Lung (tissue), 11 donors: ENCODE measurements at regions not wholly inside any gene's neighbourhood (a gene's known extent, or its start where the extent isn't known, plus 50 kb on each side); places are given as distances from the start of the nearest gene placed in this dataset.

ENCODE experiments used
- ATAC-seq: fragments of 200-7000 bp; cut with Tn5 transposase; one replicate; pipeline ENCODE4 v1.9.1; 2020; ENCODE audit warnings: moderate number of reproducible peaks; ENCODE audit not compliant: insufficient read depth, low FRiP score
- DNase-seq, 3 donors: peaks; one replicate each; pipeline ENCODE4 v3.0.0-alpha.2; 2013 to 2017
- H3K27ac ChIP-seq, 2 donors: one replicate each; pipeline ENCODE4 v1.5.1; 2013; ENCODE audit warnings: mild to moderate bottlenecking in 2 of 2, moderate library complexity in 2 of 2, control low read depth in 1 of 2, inconsistent platforms in 1 of 2, low read depth in 1 of 2, low read length in 1 of 2
- H3K27me3 ChIP-seq, 3 donors: one replicate each; pipeline ENCODE4 v1.5.1; 2013; ENCODE audit warnings: low read length in 2 of 3; ENCODE audit not compliant: control insufficient read depth in 3 of 3, insufficient read depth in 3 of 3
- H3K36me3 ChIP-seq, 4 donors: one replicate each; pipeline ENCODE4 v1.5.1; 2013; ENCODE audit warnings: low read length in 4 of 4, mild to moderate bottlenecking in 1 of 4, moderate library complexity in 1 of 4; ENCODE audit not compliant: control insufficient read depth in 4 of 4, insufficient read depth in 4 of 4
- H3K4me1 ChIP-seq, 5 donors: one replicate each; pipeline ENCODE4 v1.5.1; 2013; ENCODE audit warnings: low read length in 5 of 5, mild to moderate bottlenecking in 2 of 5, moderate library complexity in 1 of 5; ENCODE audit not compliant: control insufficient read depth in 5 of 5, insufficient read depth in 5 of 5
- H3K4me3 ChIP-seq: one replicate; pipeline ENCODE4 v1.5.1; 2013; ENCODE audit warnings: mild to moderate bottlenecking, control low read depth, moderate library complexity
- H3K9ac ChIP-seq, 2 donors: one replicate each; pipeline ENCODE4 v1.5.1; 2013; ENCODE audit warnings: low read length in 2 of 2, control low read depth in 1 of 2; ENCODE audit not compliant: insufficient read depth in 1 of 2
- H3K9me3 ChIP-seq, 4 donors: one replicate each; pipeline ENCODE4 v1.5.1; 2013; ENCODE audit warnings: low read length in 3 of 4, mild to moderate bottlenecking in 1 of 4, moderate library complexity in 1 of 4; ENCODE audit not compliant: control insufficient read depth in 4 of 4, insufficient read depth in 3 of 4
- CTCF ChIP-seq: IDR thresholded peaks from 2 replicates; pipeline ENCODE4 v1.5.1; 2012; ENCODE audit warnings: mild to moderate bottlenecking; ENCODE audit errors: control extremely low read depth, extremely low read depth
- WGBS, 2 donors: extraction: QIAGEN DNeasy Blood & Tissue Kit; methylation state at CpG; one replicate each; pipeline ENCODE4 v1.1.7; 2013; 5-methylcytosine and 5-hydroxymethylcytosine counted together
- donor health status: control.
- donor health status: control.
- donor health status: Bipolar disorder and iron deficiency.
- donor health status: healthy.
- donor health status: DM: yes; HTN: yes; CAD: no.

DNA sequence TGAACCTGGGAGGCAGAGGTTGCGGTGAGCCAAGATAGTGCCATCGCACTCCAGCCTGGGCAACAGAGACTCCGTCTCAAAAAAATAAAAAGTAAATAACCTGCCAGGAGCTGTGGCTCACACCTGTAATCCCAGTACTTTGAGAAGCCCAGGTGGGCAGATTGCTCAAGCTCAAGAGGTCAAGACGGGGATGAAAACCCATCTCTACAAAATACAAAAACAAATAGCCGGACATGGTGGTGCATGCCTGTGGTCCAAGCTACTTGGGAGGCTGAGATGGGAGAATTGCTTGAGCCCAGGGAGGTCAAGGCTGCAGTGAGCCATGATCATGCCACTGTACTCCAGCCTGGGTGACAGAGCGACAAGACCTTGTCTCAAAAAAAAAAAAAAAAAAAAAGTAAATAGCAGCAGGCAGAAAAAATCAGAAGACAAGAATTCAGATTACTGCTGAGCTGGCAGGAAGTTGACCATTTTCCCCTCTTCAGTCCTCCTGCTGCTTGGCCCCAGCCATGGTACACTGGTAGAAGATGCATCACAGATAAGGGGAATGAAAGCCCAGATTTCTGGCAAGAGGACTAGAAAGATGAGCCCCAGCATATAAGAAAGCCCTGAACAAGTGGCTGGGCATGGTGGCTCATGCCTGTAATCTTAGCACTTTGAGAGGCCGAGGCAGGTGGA lies 97.6 kb downstream of the TOMM20 start:
- Histone ChIP-seq H3K27ac (no peak overlapping the region), H3K9me3 (no peaks in the 10 kb centered on the region), H3K4me1 (no peaks in the 10 kb centered on the region), H3K27me3 (no peaks in the 10 kb centered on the region), H3K4me3 (no peak overlapping the region), H3K9ac (no peak overlapping the region), H3K36me3 (no peaks in the 10 kb centered on the region)
- 90 to 96% methylated on average over 7 of the region's 7 CpGs for WGBS, 2 donors
- ATAC-seq (no peak), DNase-seq (no peak)
- no peak for TF ChIP-seq CTCF

DNA sequence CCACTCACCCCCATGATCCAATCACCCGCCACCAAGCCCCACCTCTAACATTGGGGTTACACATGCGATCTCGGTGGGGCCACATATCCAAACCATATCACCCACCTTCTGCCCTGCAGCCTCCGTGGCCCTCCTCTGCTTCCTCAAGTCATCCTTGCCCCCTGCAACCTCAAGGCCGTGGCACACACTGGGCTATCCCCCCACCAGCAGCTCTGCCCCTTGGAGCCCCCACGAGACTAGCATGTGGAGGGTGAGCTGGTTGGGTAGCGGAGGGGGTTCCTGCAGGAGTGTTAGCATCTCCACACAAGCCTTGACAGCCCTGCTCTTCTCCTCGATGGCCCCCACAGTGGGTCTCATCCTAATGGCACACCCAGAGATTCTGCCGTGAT lies 100.8 kb downstream of the TOMM20 start:
- Histone ChIP-seq H3K36me3 (no peaks in the 10 kb centered on the region), H3K9me3 (no peaks in the 10 kb centered on the region), H3K4me1 (peaks cover 0 to 7% (median 0%) of the 10 kb centered on the region in 5 donors), H3K27ac (no peak overlapping the region), H3K4me3 (no peak overlapping the region), H3K27me3 (no peaks in the 10 kb centered on the region), H3K9ac (no peak overlapping the region)
- DNase-seq (no peak), ATAC-seq (no peak)
- TF ChIP-seq CTCF = no peak
- 97 to 99% methylated on average over 9 of the region's 9 CpGs for WGBS, 2 donors

GRCh38 chr1:235027076-235027861 lies 101.4 kb downstream of the TOMM20 start:
- no peaks in the 10 kb centered on the region for H3K36me3 ChIP-seq
- no peak overlapping the region for H3K27ac ChIP-seq
- no peak for DNase-seq
- H3K4me3 ChIP-seq = no peak overlapping the region
- 91 to 97% methylated on average over 13 of the region's 13 CpGs for WGBS, 2 donors
- no peaks in the 10 kb centered on the region for H3K27me3 ChIP-seq
- TF ChIP-seq CTCF = no peak
- no peak overlapping the region for H3K9ac ChIP-seq
- no peaks in the 10 kb centered on the region for H3K9me3 ChIP-seq
- H3K4me1 ChIP-seq = peaks cover 0 to 8% (median 4%) of the 10 kb centered on the region in 5 donors
- ATAC-seq = no peak
